Liver (tissue), 8 donors: ENCODE measurements at regions not wholly inside any gene's neighbourhood (a gene's known extent, or its start where the extent isn't known, plus 50 kb on each side); places are given as distances from the start of the nearest gene placed in this dataset.
A peak's percentile ranks its signal among the peaks of the same experiment; 100 is the strongest.

Experiments
- DNase-seq: peaks from one replicate; pipeline ENCODE4 v3.0.0-alpha.2; 2017; ENCODE audit warnings: low spot score
- H3K27ac ChIP-seq, 2 donors: one replicate each; pipeline ENCODE4 v1.7.0; 2013; ENCODE audit warnings: inconsistent platforms in 2 of 2, low read length in 2 of 2, control low read depth in 1 of 2, low read depth in 1 of 2, mild to moderate bottlenecking in 1 of 2
- H3K27me3 ChIP-seq, 4 donors: one replicate each; pipeline versions ENCODE4 v1.6.1 to v1.7.0; 2013; ENCODE audit warnings: low read length in 3 of 4, inconsistent platforms in 1 of 4, mild to moderate bottlenecking in 1 of 4, moderate library complexity in 1 of 4; ENCODE audit not compliant: control insufficient read depth in 4 of 4, insufficient read depth in 4 of 4
- H3K36me3 ChIP-seq, 4 donors: one replicate each; pipeline versions ENCODE4 v1.6.1 to v1.7.0; 2013; ENCODE audit warnings: low read length in 3 of 4, mild to moderate bottlenecking in 3 of 4, low read depth in 1 of 4, moderate library complexity in 1 of 4; ENCODE audit not compliant: control insufficient read depth in 4 of 4, insufficient read depth in 3 of 4
- H3K4me1 ChIP-seq, 4 donors: one replicate each; pipeline versions ENCODE4 v1.6.1 to v1.7.0; 2013; ENCODE audit warnings: low read length in 3 of 4, mild to moderate bottlenecking in 3 of 4, moderate library complexity in 1 of 4; ENCODE audit not compliant: control insufficient read depth in 4 of 4, insufficient read depth in 4 of 4
- H3K4me3 ChIP-seq, 3 donors: one replicate each; pipeline versions ENCODE4 v1.6.1 to v1.7.0; 2013; ENCODE audit warnings: low read length in 3 of 3, control low read depth in 1 of 3, low read depth in 1 of 3, mild to moderate bottlenecking in 1 of 3
- H3K9ac ChIP-seq, 2 donors: one replicate each; pipeline ENCODE4 v1.7.0; 2013; ENCODE audit warnings: low read length in 2 of 2, mild to moderate bottlenecking in 2 of 2, moderate library complexity in 2 of 2, control low read depth in 1 of 2, low read depth in 1 of 2
- H3K9me3 ChIP-seq, 4 donors: one replicate each; pipeline versions ENCODE4 v1.6.1 to v1.7.0; 2013; ENCODE audit warnings: low read length in 3 of 4; ENCODE audit not compliant: control insufficient read depth in 4 of 4
- CTCF ChIP-seq: fragments of 150-350 bp; IDR thresholded peaks from 2 replicates; pipeline ENCODE4 v1.5.1; 2017; ENCODE audit warnings: improper control_type of control experiment, low read depth, low read length; ENCODE audit not compliant: missing input control
- EGR1 ChIP-seq, 2 donors: IDR thresholded peaks; 2 replicates each; pipeline ENCODE4 v1.6.1; 2016 to 2018; ENCODE audit warnings: antibody characterized with exemption in 2 of 2, low read depth in 2 of 2
- FOXA1 ChIP-seq: IDR thresholded peaks from 2 replicates; pipeline ENCODE4 v1.6.1; 2016; ENCODE audit warnings: antibody characterized with exemption
- FOXA2 ChIP-seq: IDR thresholded peaks from 2 replicates; pipeline ENCODE4 v1.6.1; 2016; ENCODE audit warnings: antibody characterized with exemption
- GABPA ChIP-seq, 2 donors: IDR thresholded peaks in 1 of 2; conservative IDR thresholded peaks in 1 of 2; 2 replicates each; pipeline ENCODE4 v1.6.1; 2016; ENCODE audit warnings: antibody characterized with exemption in 2 of 2, mild to moderate bottlenecking in 1 of 2, moderate library complexity in 1 of 2
- HNF4A ChIP-seq, 2 donors: conservative IDR thresholded peaks; 2 replicates each; pipeline ENCODE4 v1.6.1; 2016; ENCODE audit warnings: antibody characterized with exemption in 2 of 2, mild to moderate bottlenecking in 2 of 2
- HNF4G ChIP-seq: IDR thresholded peaks from 2 replicates; pipeline ENCODE4 v1.6.1; 2016; ENCODE audit warnings: antibody characterized with exemption
- JUND ChIP-seq, 2 donors: IDR thresholded peaks; 2 replicates each; pipeline ENCODE4 v1.6.1; 2016; ENCODE audit warnings: antibody characterized with exemption in 2 of 2
- NR2F2 ChIP-seq: IDR thresholded peaks from 2 replicates; pipeline ENCODE4 v1.6.1; 2016; ENCODE audit warnings: antibody characterized with exemption
- RAD21 ChIP-seq, 2 donors: IDR thresholded peaks; 2 replicates each; pipeline ENCODE4 v1.6.1; 2016; ENCODE audit warnings: antibody characterized with exemption in 2 of 2, mild to moderate bottlenecking in 2 of 2
- REST ChIP-seq: IDR thresholded peaks from 2 replicates; pipeline ENCODE4 v1.6.1; 2016; ENCODE audit warnings: antibody characterized with exemption, mild to moderate bottlenecking
- RXRA ChIP-seq, 2 donors: IDR thresholded peaks; 2 replicates each; pipeline ENCODE4 v1.6.1; 2017 to 2018; ENCODE audit warnings: antibody characterized with exemption in 2 of 2, mild to moderate bottlenecking in 1 of 2
- SP1 ChIP-seq: IDR thresholded peaks from 2 replicates; pipeline ENCODE4 v1.6.1; 2018; ENCODE audit warnings: antibody characterized with exemption, mild to moderate bottlenecking
- TAF1 ChIP-seq: conservative IDR thresholded peaks from 2 replicates; pipeline ENCODE4 v1.6.1; 2016; ENCODE audit warnings: antibody characterized with exemption, mild to moderate bottlenecking
- WGBS: extraction: QIAGEN DNeasy Blood & Tissue Kit; methylation state at CpG from one replicate; pipeline ENCODE4 v1.1.7; 2013; 5-methylcytosine and 5-hydroxymethylcytosine counted together
- TF ChIP-seq, protein P1 (sequence below): IDR thresholded peaks from 2 replicates; pipeline ENCODE4 v1.6.1; 2016; ENCODE audit warnings: antibody characterized with exemption
- TF ChIP-seq, protein P2 (sequence below): IDR thresholded peaks from 2 replicates; pipeline ENCODE4 v1.6.1; 2016; ENCODE audit warnings: antibody characterized with exemption
- TF ChIP-seq, protein P3 (sequence below): IDR thresholded peaks from 2 replicates; pipeline ENCODE4 v1.6.1; 2016; ENCODE audit warnings: antibody characterized with exemption
- donor health status: healthy.
- donor health status: healthy.
- donor health status: healthy.
- donor health status: healthy.
- donor health status: healthy.

- 88% methylated on average over 10 of the region's 10 CpGs for WGBS
Observed at GRCh38 chr6:15033850-15034203, 212.0 kb upstream of the JARID2 start.

DNA sequence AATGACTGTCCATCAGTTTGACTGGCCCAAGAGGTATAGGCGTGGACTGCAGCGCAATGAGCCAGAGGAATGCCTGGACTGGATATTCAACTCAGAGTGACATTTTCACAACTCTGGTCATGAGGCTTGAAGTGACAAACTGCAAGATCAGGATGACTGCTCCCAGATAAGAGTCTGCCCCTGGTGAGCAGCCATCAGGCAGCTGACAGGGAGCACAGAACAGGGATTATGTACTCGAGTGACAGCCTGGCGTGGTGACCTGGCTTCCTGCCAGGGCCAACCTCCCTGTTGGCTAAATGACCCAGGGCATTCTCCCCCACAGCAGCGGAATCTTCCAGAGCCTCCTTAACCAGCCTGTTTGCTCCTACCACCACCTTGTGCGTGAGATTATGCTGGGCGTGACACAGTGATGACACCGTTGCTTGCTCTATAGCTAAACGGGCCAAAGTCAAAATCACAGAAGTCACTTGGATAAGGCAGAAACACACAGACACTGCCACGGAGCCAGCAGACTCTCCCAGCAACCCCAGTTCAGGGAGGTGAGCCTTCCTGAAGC, 209.1 kb upstream of the JARID2 start:
- 26% methylated on average over 10 of the region's 10 CpGs for WGBS
- Histone ChIP-seq H3K9ac (no peak overlapping the region), H3K27me3 (no peaks in the 10 kb centered on the region), H3K4me3 (no peak overlapping the region), H3K9me3 (no peaks in the 10 kb centered on the region), H3K27ac (peak overlapping the region; percentile 48 to 52), H3K4me1 (peaks cover 0 to 7% (median 4%) of the 10 kb centered on the region in 4 donors), H3K36me3 (no peaks in the 10 kb centered on the region)
- peak; percentile 81 for DNase-seq
- TF ChIP-seq CTCF (no peak), SP1 (peak; percentile 78), TAF1 (no peak), JUND (IDR thresholded peaks at IDR 0.05) (peak in 1 of 2 donors; percentile 43), REST (no peak), HNF4A (conservative IDR thresholded peaks at IDR 0.05) (peak; percentile 59 to 75), RXRA (IDR thresholded peaks at IDR 0.05) (peak; percentile 69 to 90), FOXA1 (no peak), HNF4G (no peak), FOXA2 (no peak), GABPA (IDR thresholded peaks at IDR 0.05 in 1 of 2, conservative IDR thresholded peaks at IDR 0.05 in 1 of 2) (no peak), NR2F2 (no peak), RAD21 (IDR thresholded peaks at IDR 0.05) (peak; percentile 45 to 56), EGR1 (IDR thresholded peaks at IDR 0.05; ENCODE audit: low read depth in 2 of 2) (peak in 1 of 2 donors; percentile 56)
- TF ChIP-seq, protein P1, sequence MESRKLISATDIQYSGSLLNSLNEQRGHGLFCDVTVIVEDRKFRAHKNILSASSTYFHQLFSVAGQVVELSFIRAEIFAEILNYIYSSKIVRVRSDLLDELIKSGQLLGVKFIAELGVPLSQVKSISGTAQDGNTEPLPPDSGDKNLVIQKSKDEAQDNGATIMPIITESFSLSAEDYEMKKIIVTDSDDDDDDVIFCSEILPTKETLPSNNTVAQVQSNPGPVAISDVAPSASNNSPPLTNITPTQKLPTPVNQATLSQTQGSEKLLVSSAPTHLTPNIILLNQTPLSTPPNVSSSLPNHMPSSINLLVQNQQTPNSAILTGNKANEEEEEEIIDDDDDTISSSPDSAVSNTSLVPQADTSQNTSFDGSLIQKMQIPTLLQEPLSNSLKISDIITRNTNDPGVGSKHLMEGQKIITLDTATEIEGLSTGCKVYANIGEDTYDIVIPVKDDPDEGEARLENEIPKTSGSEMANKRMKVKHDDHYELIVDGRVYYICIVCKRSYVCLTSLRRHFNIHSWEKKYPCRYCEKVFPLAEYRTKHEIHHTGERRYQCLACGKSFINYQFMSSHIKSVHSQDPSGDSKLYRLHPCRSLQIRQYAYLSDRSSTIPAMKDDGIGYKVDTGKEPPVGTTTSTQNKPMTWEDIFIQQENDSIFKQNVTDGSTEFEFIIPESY, result peak; percentile 54
- TF ChIP-seq, protein P2, sequence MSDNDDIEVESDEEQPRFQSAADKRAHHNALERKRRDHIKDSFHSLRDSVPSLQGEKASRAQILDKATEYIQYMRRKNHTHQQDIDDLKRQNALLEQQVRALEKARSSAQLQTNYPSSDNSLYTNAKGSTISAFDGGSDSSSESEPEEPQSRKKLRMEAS, result peak; percentile 62
- TF ChIP-seq, protein P3, sequence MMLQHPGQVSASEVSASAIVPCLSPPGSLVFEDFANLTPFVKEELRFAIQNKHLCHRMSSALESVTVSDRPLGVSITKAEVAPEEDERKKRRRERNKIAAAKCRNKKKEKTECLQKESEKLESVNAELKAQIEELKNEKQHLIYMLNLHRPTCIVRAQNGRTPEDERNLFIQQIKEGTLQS, result peak; percentile 49

More at GRCh38 chr6:15033850-15034203, 212.0 kb upstream of the JARID2 start:
- Histone ChIP-seq H3K27ac (no peak overlapping the region), H3K9ac (no peak overlapping the region), H3K27me3 (no peaks in the 10 kb centered on the region), H3K4me1 (peaks cover 0 to 7% (median 4%) of the 10 kb centered on the region in 4 donors), H3K36me3 (no peaks in the 10 kb centered on the region), H3K4me3 (no peak overlapping the region), H3K9me3 (no peaks in the 10 kb centered on the region)
- TF ChIP-seq RAD21 (IDR thresholded peaks at IDR 0.05) (no peak), FOXA2 (no peak), EGR1 (IDR thresholded peaks at IDR 0.05; ENCODE audit: low read depth in 2 of 2) (no peak), TAF1 (no peak), CTCF (no peak), HNF4A (conservative IDR thresholded peaks at IDR 0.05) (no peak), NR2F2 (no peak), SP1 (no peak)
- TF ChIP-seq, protein P3, result no peak
- no peak for DNase-seq
